ENCODE measurements at regions not wholly inside any gene's neighbourhood (a gene's known extent, or its start where the extent isn't known, plus 50 kb on each side); places are given as distances from the start of the nearest gene placed in this dataset.

GRCh38 chr13:83048419-83048818 lies 833.9 kb downstream of the SLITRK1 start:
- DNase-seq (ENCODE audit: low read depth, low spot score) = no peak
- H3K4me1 ChIP-seq (ENCODE audit: control insufficient read depth, insufficient read depth, low read length) = no peaks in the 10 kb centered on the region
- no peak overlapping the region for H3K4me3 ChIP-seq (ENCODE audit: low read length)
- no peaks in the 10 kb centered on the region for H3K36me3 ChIP-seq (ENCODE audit: control insufficient read depth, insufficient read depth, low read length)
- WGBS (ENCODE audit: insufficient coverage, insufficient read length) = no CpG with 5 or more reads among the region's 1 CpG
- H3K27me3 ChIP-seq (ENCODE audit: control insufficient read depth, insufficient read depth, low read length) = no peaks in the 10 kb centered on the region
- no peaks in the 10 kb centered on the region for H3K9me3 ChIP-seq (ENCODE audit: control insufficient read depth, insufficient read depth, low read length)
- no peak overlapping the region for H3K27ac ChIP-seq (ENCODE audit: low read length)

- Histone ChIP-seq H3K9me3 (ENCODE audit: control insufficient read depth, insufficient read depth, low read length) (no peaks in the 10 kb centered on the region), H3K27ac (ENCODE audit: low read length) (no peak overlapping the region), H3K36me3 (ENCODE audit: control insufficient read depth, insufficient read depth, low read length) (no peaks in the 10 kb centered on the region), H3K4me3 (ENCODE audit: low read length) (no peak overlapping the region), H3K4me1 (ENCODE audit: control insufficient read depth, insufficient read depth, low read length) (no peaks in the 10 kb centered on the region), H3K27me3 (ENCODE audit: control insufficient read depth, insufficient read depth, low read length) (no peaks in the 10 kb centered on the region)
- no CpG with 5 or more reads among the region's 1 CpG for WGBS (ENCODE audit: insufficient coverage, insufficient read length)
- no peak for DNase-seq (ENCODE audit: low read depth, low spot score)
Measured at GRCh38 chr13:83024955-83025594, 857.2 kb downstream of the SLITRK1 start.

- H3K4me3 ChIP-seq (ENCODE audit: low read length) = no peak overlapping the region
- no peak for DNase-seq (ENCODE audit: low read depth, low spot score)
- no peaks in the 10 kb centered on the region for H3K9me3 ChIP-seq (ENCODE audit: control insufficient read depth, insufficient read depth, low read length)
- no peaks in the 10 kb centered on the region for H3K27me3 ChIP-seq (ENCODE audit: control insufficient read depth, insufficient read depth, low read length)
- no peaks in the 10 kb centered on the region for H3K4me1 ChIP-seq (ENCODE audit: control insufficient read depth, insufficient read depth, low read length)
- H3K36me3 ChIP-seq (ENCODE audit: control insufficient read depth, insufficient read depth, low read length) = no peaks in the 10 kb centered on the region
- no CpG with 5 or more reads among the region's 1 CpG for WGBS (ENCODE audit: insufficient coverage, insufficient read length)
- H3K27ac ChIP-seq (ENCODE audit: low read length) = no peak overlapping the region
Measured at GRCh38 chr13:83024232-83024631, 858.0 kb downstream of the SLITRK1 start.

- H3K27ac ChIP-seq (ENCODE audit: low read length) = no peak overlapping the region
- H3K36me3 ChIP-seq (ENCODE audit: control insufficient read depth, insufficient read depth, low read length) = no peaks in the 10 kb centered on the region
- no peaks in the 10 kb centered on the region for H3K9me3 ChIP-seq (ENCODE audit: control insufficient read depth, insufficient read depth, low read length)
- no peak overlapping the region for H3K4me3 ChIP-seq (ENCODE audit: low read length)
- no peak for DNase-seq (ENCODE audit: low read depth, low spot score)
- no peaks in the 10 kb centered on the region for H3K27me3 ChIP-seq (ENCODE audit: control insufficient read depth, insufficient read depth, low read length)
- no CpG with 5 or more reads among the region's 4 CpGs for WGBS (ENCODE audit: insufficient coverage, insufficient read length)
- H3K4me1 ChIP-seq (ENCODE audit: control insufficient read depth, insufficient read depth, low read length) = no peaks in the 10 kb centered on the region
Measured at GRCh38 chr13:83019986-83020385, 862.3 kb downstream of the SLITRK1 start.

GRCh38 chr13:83009987-83010386 lies 872.3 kb downstream of the SLITRK1 start:
- H3K36me3 ChIP-seq (ENCODE audit: control insufficient read depth, insufficient read depth, low read length) = no peaks in the 10 kb centered on the region
- no peaks in the 10 kb centered on the region; the same call in 1 of the 2 replicates for H3K9me3 ChIP-seq (ENCODE audit: control insufficient read depth, insufficient read depth, low read length)
- no peak overlapping the region for H3K27ac ChIP-seq (ENCODE audit: low read length)
- no peak for DNase-seq (ENCODE audit: low read depth, low spot score)
- no peaks in the 10 kb centered on the region for H3K4me1 ChIP-seq (ENCODE audit: control insufficient read depth, insufficient read depth, low read length)
- H3K4me3 ChIP-seq (ENCODE audit: low read length) = no peak overlapping the region
- WGBS (ENCODE audit: insufficient coverage, insufficient read length) = no CpG with 5 or more reads among the region's 2 CpGs
- H3K27me3 ChIP-seq (ENCODE audit: control insufficient read depth, insufficient read depth, low read length) = no peaks in the 10 kb centered on the region

- WGBS (ENCODE audit: insufficient coverage, insufficient read length) = no CpG with 5 or more reads among the region's 3 CpGs
- H3K27me3 ChIP-seq (ENCODE audit: control insufficient read depth, insufficient read depth, low read length) = no peaks in the 10 kb centered on the region
- DNase-seq (ENCODE audit: low read depth, low spot score) = no peak
- H3K36me3 ChIP-seq (ENCODE audit: control insufficient read depth, insufficient read depth, low read length) = no peaks in the 10 kb centered on the region
- H3K4me3 ChIP-seq (ENCODE audit: low read length) = no peak overlapping the region
- no peaks in the 10 kb centered on the region; the same call in 1 of the 2 replicates for H3K9me3 ChIP-seq (ENCODE audit: control insufficient read depth, insufficient read depth, low read length)
- no peak overlapping the region for H3K27ac ChIP-seq (ENCODE audit: low read length)
- no peaks in the 10 kb centered on the region for H3K4me1 ChIP-seq (ENCODE audit: control insufficient read depth, insufficient read depth, low read length)
Measured at GRCh38 chr13:83008212-83008929, 873.9 kb downstream of the SLITRK1 start.

GRCh38 chr13:83007226-83007625 lies 875.0 kb downstream of the SLITRK1 start:
- no peaks in the 10 kb centered on the region for H3K4me1 ChIP-seq (ENCODE audit: control insufficient read depth, insufficient read depth, low read length)
- H3K27ac ChIP-seq (ENCODE audit: low read length) = no peak overlapping the region

GRCh38 chr13:83003185-83003584 lies 879.1 kb downstream of the SLITRK1 start:
- Histone ChIP-seq H3K27me3 (ENCODE audit: control insufficient read depth, insufficient read depth, low read length) (no peaks in the 10 kb centered on the region), H3K9me3 (ENCODE audit: control insufficient read depth, insufficient read depth, low read length) (no peaks in the 10 kb centered on the region; the same call in 1 of the 2 replicates), H3K27ac (ENCODE audit: low read length) (no peak overlapping the region), H3K4me1 (ENCODE audit: control insufficient read depth, insufficient read depth, low read length) (no peaks in the 10 kb centered on the region), H3K4me3 (ENCODE audit: low read length) (no peak overlapping the region), H3K36me3 (ENCODE audit: control insufficient read depth, insufficient read depth, low read length) (no peaks in the 10 kb centered on the region)
- DNase-seq (ENCODE audit: low read depth, low spot score) = no peak

More at GRCh38 chr13:83007226-83007625, 875.0 kb downstream of the SLITRK1 start:
- Histone ChIP-seq H3K9me3 (ENCODE audit: control insufficient read depth, insufficient read depth, low read length) (no peaks in the 10 kb centered on the region; the same call in 1 of the 2 replicates), H3K4me3 (ENCODE audit: low read length) (no peak overlapping the region), H3K27me3 (ENCODE audit: control insufficient read depth, insufficient read depth, low read length) (no peaks in the 10 kb centered on the region), H3K36me3 (ENCODE audit: control insufficient read depth, insufficient read depth, low read length) (no peaks in the 10 kb centered on the region)
- DNase-seq (ENCODE audit: low read depth, low spot score) = no peak

GRCh38 chr13:82993417-82993816 lies 888.9 kb downstream of the SLITRK1 start:
- Histone ChIP-seq H3K36me3 (ENCODE audit: control insufficient read depth, insufficient read depth, low read length) (no peaks in the 10 kb centered on the region), H3K4me1 (ENCODE audit: control insufficient read depth, insufficient read depth, low read length) (no peaks in the 10 kb centered on the region), H3K4me3 (ENCODE audit: low read length) (no peak overlapping the region), H3K27me3 (ENCODE audit: control insufficient read depth, insufficient read depth, low read length) (no peaks in the 10 kb centered on the region), H3K9me3 (ENCODE audit: control insufficient read depth, insufficient read depth, low read length) (no peaks in the 10 kb centered on the region), H3K27ac (ENCODE audit: low read length) (no peak overlapping the region)
- WGBS (ENCODE audit: insufficient coverage, insufficient read length) = no CpG with 5 or more reads among the region's 2 CpGs
- no peak for DNase-seq (ENCODE audit: low read depth, low spot score)

GRCh38 chr13:82976499-82976898 lies 905.8 kb downstream of the SLITRK1 start:
- Histone ChIP-seq H3K4me1 (ENCODE audit: control insufficient read depth, insufficient read depth, low read length) (no peaks in the 10 kb centered on the region), H3K27ac (ENCODE audit: low read length) (no peak overlapping the region), H3K4me3 (ENCODE audit: low read length) (no peak overlapping the region), H3K27me3 (ENCODE audit: control insufficient read depth, insufficient read depth, low read length) (no peaks in the 10 kb centered on the region), H3K9me3 (ENCODE audit: control insufficient read depth, insufficient read depth, low read length) (no peaks in the 10 kb centered on the region), H3K36me3 (ENCODE audit: control insufficient read depth, insufficient read depth, low read length) (no peaks in the 10 kb centered on the region)
- DNase-seq (ENCODE audit: low read depth, low spot score) = no peak
